ENCODE measurements at regions not wholly inside any gene's neighbourhood (a gene's known extent, or its start where the extent isn't known, plus 50 kb on each side); places are given as distances from the start of the nearest gene placed in this dataset.

DNA sequence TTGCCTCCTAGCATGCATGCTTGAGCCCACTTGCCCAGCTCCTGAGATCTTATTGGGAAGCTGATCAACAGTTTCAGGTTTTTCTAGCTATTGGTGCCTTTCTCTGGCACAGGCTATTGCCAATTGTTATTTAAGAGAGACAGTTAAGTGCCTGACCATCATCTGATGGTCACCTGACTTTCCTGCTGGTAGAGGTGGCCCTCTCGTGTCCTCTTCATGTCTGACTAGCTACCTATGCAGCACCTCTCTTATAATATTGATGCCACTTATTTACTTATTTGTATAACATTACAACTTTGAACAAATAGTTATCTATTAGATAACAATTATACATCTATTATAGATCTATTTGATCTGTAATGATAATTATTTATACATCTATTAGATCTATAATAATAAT lies 205.9 kb upstream of the SEMA3D start:
- no peak for TF ChIP-seq CTCF (conservative IDR thresholded peaks at IDR 0.05 in 1 of 2, IDR thresholded peaks at IDR 0.05 in 1 of 2; ENCODE audit: low read depth in 1 of 2, low read length in 2 of 2)
- TF ChIP-seq EZH2 (IDR thresholded peaks at IDR 0.05; ENCODE audit: low read length, missing control alignments), result no peak
